GM18867 (cell line): ENCODE measurements at regions not wholly inside any gene's neighbourhood (a gene's known extent, or its start where the extent isn't known, plus 50 kb on each side); places are given as distances from the start of the nearest gene placed in this dataset.
A peak's percentile ranks its signal among the peaks of the same experiment; 100 is the strongest.

Experiments used
- ATAC-seq: cut with Tn5 transposase; IDR thresholded peaks from one replicate; pipeline ENCODE4 v1.9.1; 2021; ENCODE audit warnings: mild to moderate bottlenecking, moderate library complexity; ENCODE audit not compliant: unreplicated experiment

GRCh38 chr11:104610635-104611034 is 287.6 kb downstream of the CASP12 start:
- no peak for ATAC-seq

- peak; percentile 94 for ATAC-seq
These were observed 288.8 kb downstream of the CASP12 start for GRCh38 chr11:104609311-104610085.

- no peak for ATAC-seq
These were observed 295.6 kb downstream of the CASP12 start for GRCh38 chr11:104602643-104603042.

GRCh38 chr11:104594228-104594958 is 303.9 kb downstream of the CASP12 start:
- ATAC-seq = no peak

- ATAC-seq = no peak
These were observed 309.3 kb downstream of the CASP12 start for GRCh38 chr11:104588970-104589369.

- no peak for ATAC-seq
These were observed 309.8 kb downstream of the CASP12 start for GRCh38 chr11:104588446-104588845.

GRCh38 chr11:104584823-104585222 is 313.4 kb downstream of the CASP12 start:
- no peak for ATAC-seq

GRCh38 chr11:104583857-104584256 is 314.4 kb downstream of the CASP12 start:
- ATAC-seq = no peak

- no peak for ATAC-seq
These were observed 315.8 kb downstream of the CASP12 start for GRCh38 chr11:104582431-104582830.

GRCh38 chr11:104581246-104581980 is 316.8 kb downstream of the CASP12 start:
- no peak for ATAC-seq

GRCh38 chr11:104573441-104573990 is 324.7 kb downstream of the CASP12 start:
- ATAC-seq = no peak

GRCh38 chr11:104572279-104572678 is 326.0 kb downstream of the CASP12 start:
- ATAC-seq = no peak

GRCh38 chr11:104570078-104570701 is 328.1 kb downstream of the CASP12 start:
- no peak for ATAC-seq

- ATAC-seq = no peak
These were observed 332.7 kb downstream of the CASP12 start for GRCh38 chr11:104565583-104565961.

GRCh38 chr11:104564921-104565582 is 333.2 kb downstream of the CASP12 start:
- no peak for ATAC-seq

- ATAC-seq = no peak
These were observed 341.5 kb downstream of the CASP12 start for GRCh38 chr11:104556606-104557301.

GRCh38 chr11:104549019-104549418 is 349.2 kb downstream of the CASP12 start:
- ATAC-seq = no peak

- no peak for ATAC-seq
These were observed 350.1 kb downstream of the CASP12 start for GRCh38 chr11:104547996-104548661.

GRCh38 chr11:104546501-104546900 is 351.8 kb downstream of the CASP12 start:
- ATAC-seq = no peak
